Peyer's patch (tissue), 4 donors: ENCODE measurements at regions not wholly inside any gene's neighbourhood (a gene's known extent, or its start where the extent isn't known, plus 50 kb on each side); places are given as distances from the start of the nearest gene placed in this dataset.

Experiments used
- CTCF ChIP-seq, 6 experiments: fragments of 450-650 bp in 4 of 6; fragments of 200-600 bp in 2 of 6; sonication (generic) in 1 of 6; IDR thresholded peaks; one replicate each; pipeline ENCODE4 v1.5.1; 2017 to 2019; ENCODE audit warnings: antibody characterized with exemption in 6 of 6, mild to moderate bottlenecking in 3 of 6, moderate library complexity in 1 of 6
- POLR2A ChIP-seq, 2 donors: fragments of 450-650 bp; IDR thresholded peaks; one replicate each; pipeline ENCODE4 v1.5.1; 2017; ENCODE audit warnings: antibody characterized with exemption in 2 of 2, mild to moderate bottlenecking in 2 of 2, moderate library complexity in 2 of 2

GRCh38 chr4:181289198-181289597 is 954.0 kb upstream of the TENM3 start:
- TF ChIP-seq CTCF (IDR thresholded peaks at IDR 0.05) (no peak), POLR2A (IDR thresholded peaks at IDR 0.05) (no peak)
